ENCODE measurements at regions not wholly inside any gene's neighbourhood (a gene's known extent, or its start where the extent isn't known, plus 50 kb on each side); places are given as distances from the start of the nearest gene placed in this dataset.

DNA sequence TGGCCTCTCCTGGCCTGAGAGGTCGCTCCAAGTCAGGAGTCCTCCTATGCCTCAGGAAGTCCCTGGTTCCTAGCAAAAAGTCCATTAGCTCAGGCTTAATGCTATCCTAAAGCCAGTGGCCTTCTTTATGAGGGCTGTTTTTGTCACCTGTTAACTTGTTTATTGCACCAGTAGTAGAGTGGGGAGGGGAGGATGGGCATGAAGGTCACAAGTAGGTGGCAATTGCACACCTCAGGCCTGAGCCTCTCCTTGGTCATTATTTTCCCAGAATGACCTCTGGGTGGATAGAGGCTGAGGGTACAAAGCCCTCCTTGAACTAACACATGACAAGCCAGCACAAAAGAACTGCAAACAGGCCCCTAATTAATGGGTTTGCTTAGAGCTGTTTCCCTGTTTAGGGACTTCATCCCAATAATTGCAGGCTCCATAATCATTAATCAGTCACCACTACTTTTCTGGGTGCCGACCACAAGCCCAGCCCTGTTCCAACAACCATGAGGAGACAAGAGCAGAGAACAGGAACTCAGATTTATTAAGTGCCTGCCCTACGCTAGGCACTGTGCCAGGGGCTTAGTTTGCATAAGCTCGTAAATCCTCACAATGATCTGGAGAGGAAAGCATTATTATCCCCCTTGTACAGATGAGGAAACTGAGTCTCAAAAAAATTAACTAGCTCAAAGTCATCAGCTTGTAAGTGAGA is 123.0 kb upstream of the PKDCC start:
- H3K27me3 Mint-ChIP-seq (ENCODE audit: low read depth): no peaks in the 10 kb centered on the region
- H3K36me3 Mint-ChIP-seq (ENCODE audit: low read depth): no peaks in the 10 kb centered on the region
- no peaks in the 10 kb centered on the region for H3K4me1 Mint-ChIP-seq (ENCODE audit: low read depth)
- no peak for DNase-seq (ENCODE audit: low spot score)
- no peak overlapping the region for H3K27ac Mint-ChIP-seq
- no peak overlapping the region for H3K4me3 Mint-ChIP-seq
- no peaks in the 10 kb centered on the region for H3K9me3 Mint-ChIP-seq

DNA sequence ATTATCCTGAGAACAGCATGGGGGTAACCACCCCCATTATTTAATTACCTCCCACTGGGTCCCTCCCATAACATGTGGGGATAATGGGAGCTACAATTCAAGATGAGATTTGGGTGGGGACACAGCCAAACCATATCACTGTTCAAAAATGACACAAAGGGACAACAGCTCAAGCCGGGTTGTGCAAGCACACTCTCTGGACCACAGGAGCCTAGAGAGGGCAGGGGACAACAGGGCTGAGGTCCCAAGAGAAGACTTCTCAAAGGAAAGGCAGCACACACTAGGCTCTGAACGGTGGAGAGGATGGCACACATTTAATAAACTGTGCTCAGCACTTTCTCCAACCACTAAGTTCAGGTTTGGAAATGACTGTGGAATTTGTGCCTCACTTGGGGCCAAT is 122.1 kb upstream of the PKDCC start:
- Mint-ChIP-seq H3K9me3 (no peaks in the 10 kb centered on the region), H3K4me3 (no peak overlapping the region), H3K27ac (no peak overlapping the region), H3K36me3 (ENCODE audit: low read depth) (no peaks in the 10 kb centered on the region), H3K27me3 (ENCODE audit: low read depth) (no peaks in the 10 kb centered on the region), H3K4me1 (ENCODE audit: low read depth) (no peaks in the 10 kb centered on the region)
- no peak for DNase-seq (ENCODE audit: low spot score)

DNA sequence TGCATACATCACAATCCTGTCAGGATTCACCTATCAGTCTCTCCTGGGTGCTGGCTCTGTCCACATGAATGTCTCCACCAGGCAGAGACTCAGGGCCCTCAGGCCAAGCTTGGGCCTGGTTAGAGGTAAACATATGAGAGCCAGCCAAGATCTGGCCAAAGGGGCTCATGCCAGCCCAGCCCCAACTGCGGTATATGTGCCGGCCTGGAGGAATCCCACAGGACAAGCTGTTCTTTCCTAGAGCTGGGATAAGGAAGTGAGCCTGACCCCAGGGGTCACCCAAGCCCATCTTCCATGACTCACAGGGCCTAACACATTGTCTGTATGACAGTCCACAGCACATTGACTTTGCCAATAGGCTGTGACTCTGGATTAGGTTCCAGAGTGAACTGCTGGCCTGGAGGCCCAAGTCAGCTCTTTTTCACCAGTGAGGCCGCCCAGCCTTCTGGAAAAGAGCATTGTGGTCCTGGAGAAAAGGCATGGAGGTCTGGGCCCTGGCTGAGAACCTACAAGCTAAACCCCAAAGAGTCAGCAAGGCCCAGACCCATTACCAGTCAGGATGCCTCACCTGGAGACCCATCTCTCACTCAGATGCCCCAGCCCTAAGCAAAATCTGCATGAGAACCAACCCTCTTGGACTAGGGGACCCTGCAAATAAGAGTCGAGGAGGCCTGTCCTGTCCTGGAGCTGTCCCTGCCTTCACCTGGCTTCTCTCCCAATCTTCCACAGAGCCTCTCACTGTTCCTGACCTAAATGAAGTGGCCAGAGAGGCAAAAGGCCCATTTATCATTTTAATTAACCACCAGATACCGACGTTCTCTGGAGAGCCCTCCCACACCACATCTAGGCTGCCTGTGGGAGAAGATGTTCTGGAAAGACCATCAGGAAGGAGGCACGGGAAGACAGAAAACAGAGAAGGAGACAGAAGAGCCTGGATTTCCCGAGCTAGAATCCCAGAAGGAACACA is 120.9 kb upstream of the PKDCC start:
- no peaks in the 10 kb centered on the region for H3K9me3 Mint-ChIP-seq

DNA sequence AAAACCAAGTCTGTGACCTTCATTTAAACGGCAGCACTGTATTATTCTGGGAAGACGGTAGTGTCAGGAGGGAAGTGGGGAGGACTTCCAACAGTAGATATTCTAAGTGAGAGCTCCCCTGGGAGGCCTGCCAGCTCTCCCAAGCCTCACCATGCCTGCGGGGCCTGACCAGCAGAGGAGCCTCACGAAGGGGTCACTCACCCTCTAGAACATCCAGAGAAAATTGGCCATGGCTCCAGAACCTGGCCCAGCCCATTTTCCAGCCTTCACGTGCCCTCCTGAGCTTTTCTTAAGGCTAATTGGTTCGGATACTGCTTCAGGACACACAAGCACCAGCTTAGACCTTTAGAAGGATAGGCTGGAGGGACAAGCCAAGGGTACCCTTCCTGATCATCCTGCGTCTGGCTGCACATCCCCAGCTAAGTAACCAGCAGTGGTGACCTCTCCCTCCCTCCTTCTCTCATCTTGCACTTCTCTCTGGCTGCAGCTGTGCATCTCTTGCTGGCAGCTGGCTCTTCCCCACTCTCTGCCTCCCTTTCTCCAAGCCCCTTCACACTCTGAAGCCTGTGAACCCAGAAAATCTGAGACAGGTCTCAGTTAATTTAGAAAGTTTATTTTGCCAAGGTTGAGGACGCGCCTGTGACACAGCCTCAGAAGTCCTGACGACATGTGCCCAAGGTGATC is 120.1 kb upstream of the PKDCC start:
- no peak for DNase-seq (ENCODE audit: low spot score)
- no peaks in the 10 kb centered on the region for H3K4me1 Mint-ChIP-seq (ENCODE audit: low read depth)
- H3K27ac Mint-ChIP-seq: no peak overlapping the region
- H3K27me3 Mint-ChIP-seq (ENCODE audit: low read depth): no peaks in the 10 kb centered on the region
- H3K9me3 Mint-ChIP-seq: no peaks in the 10 kb centered on the region
- H3K4me3 Mint-ChIP-seq: no peak overlapping the region
- H3K36me3 Mint-ChIP-seq (ENCODE audit: low read depth): no peaks in the 10 kb centered on the region

More for the DNA sequence above, 120.9 kb upstream of the PKDCC start:
- H3K27ac Mint-ChIP-seq: no peak overlapping the region
- H3K4me3 Mint-ChIP-seq: no peak overlapping the region
- DNase-seq (ENCODE audit: low spot score): no peak
- no peaks in the 10 kb centered on the region for H3K27me3 Mint-ChIP-seq (ENCODE audit: low read depth)
- H3K4me1 Mint-ChIP-seq (ENCODE audit: low read depth): no peaks in the 10 kb centered on the region
- no peaks in the 10 kb centered on the region for H3K36me3 Mint-ChIP-seq (ENCODE audit: low read depth)

DNA sequence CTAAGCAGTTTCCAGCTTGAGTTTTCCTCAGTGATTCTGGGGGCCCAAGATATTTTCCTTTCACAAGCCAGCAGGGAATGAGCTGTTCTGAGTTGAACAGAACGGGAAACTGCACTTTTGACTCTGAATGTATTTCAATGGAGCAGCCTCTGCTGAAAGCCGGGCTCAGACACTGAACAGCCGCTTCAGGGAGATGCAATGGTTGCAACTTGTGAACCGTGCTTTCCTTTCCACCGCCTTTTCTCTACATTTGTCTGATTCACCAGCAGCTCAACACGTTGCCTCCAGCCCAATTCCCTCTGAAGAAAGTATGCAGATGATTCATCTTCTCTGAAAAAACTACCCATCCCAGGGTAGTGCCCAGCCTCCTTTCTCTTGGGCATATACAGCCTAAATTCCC is 119.3 kb upstream of the PKDCC start:
- Mint-ChIP-seq H3K4me3 (no peak overlapping the region), H3K27ac (no peak overlapping the region), H3K27me3 (ENCODE audit: low read depth) (peaks cover 1% of the 10 kb centered on the region), H3K4me1 (ENCODE audit: low read depth) (no peaks in the 10 kb centered on the region), H3K9me3 (no peaks in the 10 kb centered on the region), H3K36me3 (ENCODE audit: low read depth) (no peaks in the 10 kb centered on the region)
- no peak for DNase-seq (ENCODE audit: low spot score)

DNA sequence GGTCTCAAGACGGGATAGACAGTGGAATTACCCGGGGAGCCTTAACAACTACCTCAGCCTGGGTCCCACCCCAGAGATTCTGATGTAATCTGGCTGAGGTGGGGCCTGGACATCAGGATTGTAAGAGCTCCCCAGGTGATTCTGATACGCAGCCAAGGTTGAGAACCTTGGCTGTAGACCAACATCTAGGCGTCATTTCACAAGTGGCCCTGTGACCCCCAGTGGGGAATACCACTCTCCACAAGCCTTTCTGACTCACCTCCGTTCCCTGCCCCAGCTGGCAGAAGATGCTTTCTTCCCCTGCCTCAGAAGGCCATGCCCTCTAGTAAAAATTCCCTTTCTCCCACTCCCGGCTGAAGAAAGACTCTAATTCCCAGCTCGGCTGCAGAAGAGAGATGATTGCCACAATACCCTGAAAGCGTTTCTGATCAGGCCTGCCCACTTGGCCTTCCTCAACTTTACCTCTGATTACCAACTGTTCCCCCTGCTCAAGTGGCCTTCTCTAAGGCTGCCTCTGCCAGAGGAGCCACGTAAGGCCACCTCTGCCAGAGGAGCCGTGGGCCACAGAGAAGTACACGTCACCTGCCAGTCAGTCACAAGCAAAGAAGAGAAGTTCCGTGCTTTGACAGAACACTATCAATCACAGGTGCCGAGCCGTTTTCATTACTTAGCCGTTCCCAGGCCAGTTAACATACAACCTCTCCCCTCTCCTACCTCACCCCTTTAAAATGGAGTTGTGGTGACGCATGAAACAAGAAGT is 116.8 kb upstream of the PKDCC start:
- Mint-ChIP-seq H3K36me3 (ENCODE audit: low read depth) (no peaks in the 10 kb centered on the region), H3K9me3 (no peaks in the 10 kb centered on the region), H3K27me3 (ENCODE audit: low read depth) (peaks cover 3% of the 10 kb centered on the region), H3K4me3 (no peak overlapping the region), H3K27ac (no peak overlapping the region), H3K4me1 (ENCODE audit: low read depth) (no peaks in the 10 kb centered on the region)
- DNase-seq (ENCODE audit: low spot score): no peak

DNA sequence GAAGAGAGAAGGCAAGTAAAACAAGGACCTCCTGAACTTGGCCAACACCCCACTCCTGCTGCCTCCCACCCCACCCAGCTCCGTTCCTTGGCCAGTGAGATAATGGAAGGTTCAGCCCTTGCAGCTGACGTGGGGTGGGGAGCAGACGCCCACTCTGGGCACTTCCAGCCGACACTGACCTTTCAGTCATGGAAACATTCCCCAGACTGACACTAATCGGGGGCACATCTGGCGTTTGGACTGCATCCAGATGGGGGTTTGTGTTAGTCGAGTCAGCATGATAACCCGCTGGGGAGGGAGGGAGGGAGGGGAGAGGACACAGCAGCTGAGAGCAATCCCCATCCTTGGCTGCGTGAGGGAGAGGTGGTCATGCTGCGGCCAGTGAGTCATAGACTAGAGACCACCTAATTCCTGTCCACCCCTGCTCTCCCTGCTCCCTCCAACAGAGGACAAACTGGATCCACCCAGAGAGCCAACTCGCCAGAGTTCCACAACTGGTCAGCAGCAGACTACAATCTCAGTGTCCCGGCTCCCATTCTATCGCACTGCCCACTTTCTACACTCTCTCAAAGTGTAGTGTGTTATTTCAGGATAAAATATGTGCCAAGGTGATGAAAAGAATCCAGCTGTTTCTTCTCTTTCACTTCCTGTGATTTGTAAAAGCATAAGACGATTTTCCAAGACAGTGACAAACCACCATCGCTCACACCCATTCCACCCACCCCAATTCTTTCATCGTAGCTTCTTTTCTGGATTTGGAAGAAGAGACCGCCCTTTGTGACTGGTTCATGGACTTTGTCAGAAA is 115.4 kb upstream of the PKDCC start:
- DNase-seq (ENCODE audit: low spot score): no peak
- peaks cover 3% of the 10 kb centered on the region for H3K27me3 Mint-ChIP-seq (ENCODE audit: low read depth)
- no peak overlapping the region for H3K27ac Mint-ChIP-seq
- no peaks in the 10 kb centered on the region for H3K36me3 Mint-ChIP-seq (ENCODE audit: low read depth)
- no peaks in the 10 kb centered on the region for H3K4me1 Mint-ChIP-seq (ENCODE audit: low read depth)
- H3K4me3 Mint-ChIP-seq: no peak overlapping the region
- H3K9me3 Mint-ChIP-seq: no peaks in the 10 kb centered on the region

DNA sequence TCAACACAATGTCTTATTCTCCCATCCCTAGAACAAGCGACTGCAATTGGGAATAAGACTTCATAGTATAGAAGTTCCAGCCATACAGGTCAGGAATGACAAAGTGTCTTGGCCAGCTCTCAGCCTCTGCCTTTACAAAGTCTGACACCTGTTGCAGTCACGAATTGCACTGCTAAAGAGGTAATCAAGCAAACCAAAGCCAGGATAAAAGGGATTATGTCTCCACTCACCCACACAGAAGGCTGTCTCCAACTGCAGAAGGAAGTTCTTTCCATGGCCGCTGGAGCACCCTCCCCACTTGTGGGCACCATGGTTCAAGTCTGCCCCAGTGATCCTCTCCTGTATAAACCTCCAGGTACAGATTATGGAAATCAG is 114.8 kb upstream of the PKDCC start:
- H3K4me1 Mint-ChIP-seq (ENCODE audit: low read depth): no peaks in the 10 kb centered on the region
- H3K27ac Mint-ChIP-seq: no peak overlapping the region
- no peaks in the 10 kb centered on the region for H3K9me3 Mint-ChIP-seq
- no peak for DNase-seq (ENCODE audit: low spot score)
- H3K27me3 Mint-ChIP-seq (ENCODE audit: low read depth): peaks cover 3% of the 10 kb centered on the region
- no peaks in the 10 kb centered on the region for H3K36me3 Mint-ChIP-seq (ENCODE audit: low read depth)
- no peak overlapping the region for H3K4me3 Mint-ChIP-seq

DNA sequence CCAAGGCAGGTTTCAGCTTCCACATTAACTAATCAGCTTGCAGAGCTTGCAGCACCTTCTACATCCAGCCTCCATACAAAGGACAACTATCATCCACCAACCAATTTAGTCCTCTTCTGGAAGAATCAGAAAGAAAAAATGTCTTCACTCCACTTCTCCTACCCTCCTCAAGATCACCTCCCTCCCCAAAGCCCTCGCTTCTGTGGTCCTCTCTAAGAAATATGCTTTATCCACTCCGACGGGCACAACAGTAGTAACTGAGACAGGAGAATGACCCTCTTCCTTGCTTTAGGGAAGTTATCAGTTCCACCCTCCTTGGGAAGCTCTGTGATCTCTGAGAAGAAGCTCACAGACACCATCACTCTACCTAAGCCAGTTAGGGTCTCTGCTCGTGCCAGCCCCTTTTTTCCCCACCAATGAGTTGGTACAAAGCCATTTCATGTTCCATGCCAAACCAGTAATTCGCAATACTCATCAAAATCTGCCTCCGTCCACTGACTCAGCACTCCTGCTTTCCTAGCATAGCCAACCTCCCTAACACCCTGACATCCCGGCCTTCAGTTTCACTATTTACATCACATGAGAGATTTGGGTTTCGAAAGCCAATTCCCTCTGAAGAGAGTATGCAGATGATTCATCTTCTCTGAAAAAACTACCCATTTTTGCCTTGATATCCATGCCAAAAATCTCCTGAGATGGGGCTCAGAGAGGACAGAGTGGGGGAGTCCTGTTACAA is 114.1 kb upstream of the PKDCC start:
- H3K4me3 Mint-ChIP-seq: no peak overlapping the region
- H3K36me3 Mint-ChIP-seq (ENCODE audit: low read depth): no peaks in the 10 kb centered on the region
- no peaks in the 10 kb centered on the region for H3K4me1 Mint-ChIP-seq (ENCODE audit: low read depth)
- no peak overlapping the region for H3K27ac Mint-ChIP-seq
- no peak for DNase-seq (ENCODE audit: low spot score)
- H3K9me3 Mint-ChIP-seq: no peaks in the 10 kb centered on the region
- peaks cover 3% of the 10 kb centered on the region for H3K27me3 Mint-ChIP-seq (ENCODE audit: low read depth)

DNA sequence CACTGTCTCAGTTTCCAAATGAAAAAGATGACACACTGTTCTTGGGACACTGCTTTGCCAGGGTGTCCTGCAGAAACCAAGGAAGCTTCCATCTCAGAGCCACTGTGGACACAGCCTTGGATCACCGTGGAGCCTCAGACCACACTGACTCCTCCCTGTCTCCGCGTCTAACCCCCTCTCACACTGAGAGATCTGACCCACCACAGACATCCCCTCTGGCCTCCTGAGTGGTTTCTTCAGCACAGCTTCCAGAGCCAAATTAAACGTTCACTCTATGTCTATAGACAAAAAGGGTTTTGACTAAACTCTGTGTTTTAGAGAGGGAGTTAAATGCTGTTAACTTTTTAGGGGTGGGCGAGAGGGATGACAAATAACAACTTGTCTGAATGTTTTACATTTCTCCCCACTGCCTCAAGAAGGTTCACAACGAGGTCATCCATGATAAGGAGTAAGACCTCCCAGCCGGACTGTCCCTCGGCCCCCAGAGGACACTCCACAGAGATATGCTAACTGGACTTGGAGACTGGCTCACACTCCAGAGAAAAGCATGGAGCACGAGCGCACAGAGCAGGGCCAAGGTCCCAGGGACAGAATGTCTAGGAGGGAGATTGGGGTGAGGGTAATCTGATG is 113.4 kb upstream of the PKDCC start:
- Mint-ChIP-seq H3K36me3 (ENCODE audit: low read depth) (no peaks in the 10 kb centered on the region), H3K4me1 (ENCODE audit: low read depth) (no peaks in the 10 kb centered on the region), H3K9me3 (no peaks in the 10 kb centered on the region), H3K27me3 (ENCODE audit: low read depth) (peaks cover 3% of the 10 kb centered on the region), H3K4me3 (no peak overlapping the region), H3K27ac (no peak overlapping the region)
- no peak for DNase-seq (ENCODE audit: low spot score)

DNA sequence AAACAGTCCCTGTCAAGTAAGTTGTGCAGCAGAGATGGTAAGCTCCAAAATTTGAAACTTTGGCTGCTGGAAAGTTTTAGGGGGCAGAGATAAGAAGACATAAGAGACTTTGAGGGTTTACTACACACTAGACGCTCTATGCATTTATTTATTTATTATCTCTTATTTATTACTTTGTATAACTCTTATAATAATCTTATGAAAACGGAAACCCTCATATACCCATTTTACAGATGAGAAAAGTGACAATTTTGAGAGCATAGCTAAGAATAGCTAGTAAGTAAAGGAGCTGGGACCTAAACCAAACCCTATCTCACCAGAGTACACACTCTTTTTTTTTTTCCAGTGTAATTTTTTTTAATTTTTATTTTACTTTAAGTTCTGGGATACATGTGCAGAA is 112.8 kb upstream of the PKDCC start:
- H3K27ac Mint-ChIP-seq: no peak overlapping the region
- H3K4me1 Mint-ChIP-seq (ENCODE audit: low read depth): no peaks in the 10 kb centered on the region
- DNase-seq (ENCODE audit: low spot score): no peak
- H3K4me3 Mint-ChIP-seq: no peak overlapping the region
- no peaks in the 10 kb centered on the region for H3K36me3 Mint-ChIP-seq (ENCODE audit: low read depth)
- H3K9me3 Mint-ChIP-seq: no peaks in the 10 kb centered on the region
- peaks cover 3% of the 10 kb centered on the region for H3K27me3 Mint-ChIP-seq (ENCODE audit: low read depth)

DNA sequence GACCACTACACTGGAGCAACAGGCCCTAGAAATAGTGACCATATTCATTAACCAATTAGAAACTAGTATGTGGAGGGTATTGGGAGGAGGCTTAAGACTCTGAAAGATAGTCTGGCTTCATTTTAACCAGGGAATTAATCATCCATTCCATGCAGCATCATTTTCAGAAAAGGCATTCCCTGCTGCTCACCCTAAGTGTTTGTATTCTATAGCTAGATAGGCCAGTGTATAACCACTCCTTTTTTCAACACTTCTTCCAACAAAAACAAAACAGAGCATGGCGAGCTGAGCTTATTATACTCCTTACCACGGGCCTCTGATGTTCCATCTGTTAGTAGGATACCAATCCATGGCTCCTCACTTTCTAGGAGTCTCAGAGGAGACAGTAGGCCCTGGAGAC is 112.0 kb upstream of the PKDCC start:
- H3K4me3 Mint-ChIP-seq: no peak overlapping the region
- no peak overlapping the region for H3K27ac Mint-ChIP-seq
- H3K27me3 Mint-ChIP-seq (ENCODE audit: low read depth): peaks cover 3% of the 10 kb centered on the region
- no peak for DNase-seq (ENCODE audit: low spot score)
- H3K36me3 Mint-ChIP-seq (ENCODE audit: low read depth): no peaks in the 10 kb centered on the region
- H3K9me3 Mint-ChIP-seq: no peaks in the 10 kb centered on the region
- H3K4me1 Mint-ChIP-seq (ENCODE audit: low read depth): no peaks in the 10 kb centered on the region

Data from T-helper 2 cell treated with Interferon-gamma antibody and Interleukin-4, amounts not matched to agents 5 μg/mL and 100 μg/mL, for 36 hours (primary cell).